H54 (cell line): ENCODE measurements at regions not wholly inside any gene's neighbourhood (a gene's known extent, or its start where the extent isn't known, plus 50 kb on each side); places are given as distances from the start of the nearest gene placed in this dataset.

ENCODE experiments used
- DNase-seq: peaks from one replicate; pipeline ENCODE4 v3.0.0; 2011; ENCODE audit warnings: low spot score, mixed read lengths; ENCODE audit not compliant: insufficient read length
- FAIRE-seq: peaks from 3 replicates; lab custom pipeline; 2011; peaks lifted over from hg19 to GRCh38; lab: Jason Lieb, UNC
- POLR2A ChIP-seq: IDR thresholded peaks from 2 replicates; pipeline ENCODE4 v1.6.1; 2011; ENCODE audit warnings: low read depth, mild to moderate bottlenecking, low read length

DNA sequence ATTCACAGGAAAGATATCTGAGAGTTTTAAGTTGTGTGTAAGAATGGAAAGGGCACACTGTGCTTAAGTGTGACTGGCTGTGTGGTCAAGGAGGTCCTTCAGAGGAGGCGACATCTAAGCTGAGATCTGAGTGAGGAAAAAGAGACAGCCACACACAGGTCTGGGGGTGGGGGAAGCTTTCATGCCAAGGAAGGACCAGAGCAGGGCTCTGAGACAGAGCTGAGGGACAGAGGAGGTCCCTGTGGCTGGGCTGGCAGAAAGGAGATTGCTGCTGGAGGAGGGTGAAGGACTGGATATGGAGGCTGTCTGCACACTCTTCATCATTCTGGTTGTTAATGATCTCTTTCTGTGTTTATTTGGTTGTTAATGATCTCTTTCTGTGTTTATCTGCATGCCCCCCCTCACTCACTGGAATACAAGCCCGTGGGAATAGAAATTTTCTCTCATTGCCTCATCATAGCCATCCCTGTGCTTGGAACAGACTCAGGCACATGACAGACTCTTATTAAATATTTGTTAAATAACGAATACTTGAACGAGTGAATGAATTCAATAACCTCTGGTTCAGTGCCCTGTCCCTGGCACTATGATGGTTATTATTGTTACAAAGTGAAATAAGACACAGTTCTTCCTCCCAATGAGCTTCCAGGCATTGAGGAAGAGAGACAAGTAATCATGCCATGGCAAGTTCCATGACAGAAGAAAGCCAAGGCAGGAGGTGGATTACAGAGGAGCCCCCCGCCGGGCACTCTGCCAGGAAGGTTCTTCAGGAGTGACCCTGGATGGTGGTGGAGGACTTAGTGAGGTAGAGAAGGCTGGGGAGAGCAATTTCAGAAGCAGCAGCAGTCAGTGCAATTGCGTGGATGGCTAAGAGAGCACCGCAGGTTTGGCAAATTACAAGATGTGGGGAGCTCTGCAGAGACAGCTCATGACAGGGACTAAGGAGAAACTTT lies 399.4 kb upstream of the HS6ST1 start:
- DNase-seq (no peak), FAIRE-seq (no peak)
- TF ChIP-seq POLR2A, result no peak

DNA sequence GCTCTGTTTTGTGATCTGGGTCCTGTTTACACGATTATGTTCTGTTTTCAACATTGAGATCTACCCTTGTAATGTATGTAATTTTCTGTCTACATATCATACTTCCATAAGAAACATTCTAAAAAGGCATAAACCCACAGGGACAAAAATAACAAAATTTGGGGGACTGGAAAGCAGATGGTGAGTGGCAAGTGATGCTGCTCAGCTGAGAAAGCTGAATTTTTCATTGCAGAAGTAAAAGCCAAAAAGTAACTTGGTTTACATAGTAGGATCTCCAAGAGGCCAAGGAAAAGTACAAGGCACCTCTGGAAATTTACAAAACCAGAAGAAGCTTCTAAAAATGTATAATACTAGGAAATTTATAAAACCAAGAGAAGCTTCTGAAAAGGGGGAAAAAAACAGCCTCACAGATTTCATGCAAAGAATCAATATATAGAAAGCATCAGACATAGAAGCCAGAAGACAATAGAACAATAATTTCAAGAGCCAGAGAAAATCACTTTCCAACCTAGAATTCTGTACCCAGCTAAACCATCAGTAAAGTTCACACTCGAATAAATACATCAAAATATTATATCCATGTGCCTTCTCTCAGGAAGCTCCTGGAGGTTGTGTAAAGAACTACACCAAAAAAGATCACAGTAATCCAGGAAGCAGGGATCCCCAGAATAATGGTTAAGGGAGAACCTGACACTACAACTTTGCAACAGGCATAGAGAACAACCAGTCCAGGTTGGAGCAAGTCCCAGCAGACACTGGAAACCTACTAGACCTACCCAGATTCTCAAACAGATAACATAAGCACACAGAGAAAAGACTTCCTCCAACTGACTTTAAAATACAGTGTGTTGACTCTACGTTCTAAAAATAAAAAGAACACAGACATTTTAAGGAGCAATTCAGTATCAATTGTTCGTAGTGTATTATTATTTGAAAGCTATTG lies 401.7 kb upstream of the HS6ST1 start:
- no peak for FAIRE-seq

DNA sequence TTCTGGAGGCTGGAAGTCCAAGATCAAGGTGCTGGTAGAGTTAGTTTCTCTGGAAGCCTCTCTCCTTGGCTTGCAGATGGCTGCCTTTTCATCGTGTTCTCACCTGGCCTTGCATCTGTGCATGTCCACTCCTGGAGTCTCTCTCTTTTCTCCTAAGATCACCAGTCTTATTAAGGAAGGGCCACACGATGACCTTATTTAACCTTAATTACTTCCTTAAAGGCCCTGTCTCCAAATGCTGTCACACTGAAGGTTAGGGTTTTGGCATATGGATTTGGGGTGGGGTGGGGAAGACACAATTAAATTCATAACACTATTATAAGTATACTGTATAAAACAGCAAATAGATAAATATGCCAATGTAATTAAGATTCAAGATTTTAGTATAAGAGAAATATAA lies 402.4 kb upstream of the HS6ST1 start:
- FAIRE-seq, result no peak
- TF ChIP-seq POLR2A, result no peak
- no peak for DNase-seq

More for the DNA sequence above, 401.7 kb upstream of the HS6ST1 start:
- TF ChIP-seq POLR2A, result no peak
- no peak for DNase-seq

- TF ChIP-seq POLR2A, result no peak
- FAIRE-seq (no peak), DNase-seq (no peak)
Measured at GRCh38 chr2:128722489-128722888, 403.8 kb upstream of the HS6ST1 start.

- TF ChIP-seq POLR2A, result no peak
- DNase-seq (no peak), FAIRE-seq (no peak)
Measured at GRCh38 chr2:128724547-128724946, 405.9 kb upstream of the HS6ST1 start.

- FAIRE-seq (no peak), DNase-seq (no peak)
- TF ChIP-seq POLR2A, result no peak
Measured at GRCh38 chr2:128724972-128725371, 406.3 kb upstream of the HS6ST1 start.

GRCh38 chr2:128726236-128726635 lies 407.6 kb upstream of the HS6ST1 start:
- TF ChIP-seq POLR2A, result no peak
- FAIRE-seq, result no peak
- DNase-seq, result no peak

- TF ChIP-seq POLR2A, result no peak
- no peak for FAIRE-seq
- DNase-seq, result no peak
Measured at GRCh38 chr2:128726911-128727310, 408.2 kb upstream of the HS6ST1 start.

DNA sequence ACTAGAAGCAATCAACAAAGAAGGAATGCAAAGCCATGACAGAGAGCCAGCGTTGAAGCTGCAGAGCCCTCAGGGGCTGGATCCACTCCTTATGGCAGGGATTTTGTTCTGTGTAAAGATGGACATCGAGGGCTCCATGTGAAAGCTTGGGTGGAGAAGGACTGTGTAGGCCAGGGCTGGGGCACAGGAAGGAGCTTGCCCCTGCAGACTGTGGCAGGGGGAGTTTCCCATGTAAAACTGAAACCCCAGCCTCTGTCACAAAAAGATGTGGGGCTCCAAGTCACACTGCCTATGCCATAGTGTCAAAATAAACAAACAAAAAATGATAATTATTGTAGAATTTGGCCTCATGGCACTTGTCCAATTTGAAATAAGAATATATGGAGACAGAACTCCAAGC lies 408.7 kb upstream of the HS6ST1 start:
- DNase-seq (no peak), FAIRE-seq (no peak)
- TF ChIP-seq POLR2A, result no peak

DNA sequence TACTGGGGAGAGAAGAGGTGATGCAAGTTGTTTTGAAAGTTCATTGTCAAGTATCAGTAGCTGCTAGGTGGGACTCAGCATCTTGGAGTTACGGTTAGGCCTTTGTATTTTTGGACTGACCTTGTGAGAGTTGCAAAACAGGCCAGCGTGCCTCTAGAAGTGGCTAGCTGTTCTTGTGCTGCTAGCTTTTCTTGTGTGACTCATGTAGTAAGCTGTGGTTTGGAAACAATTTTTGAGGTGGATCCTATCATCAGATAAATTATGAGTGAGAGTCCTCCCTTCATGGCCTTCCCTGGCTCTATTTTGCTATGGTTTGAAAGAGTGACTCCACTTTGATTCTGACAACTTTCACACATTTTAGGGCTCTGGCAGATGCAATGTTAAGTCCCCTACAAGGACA lies 409.2 kb upstream of the HS6ST1 start:
- DNase-seq (no peak), FAIRE-seq (no peak)
- no peak for TF ChIP-seq POLR2A

- TF ChIP-seq POLR2A, result no peak
- DNase-seq, result no peak
- FAIRE-seq, result no peak
Measured at GRCh38 chr2:128729051-128729450, 410.4 kb upstream of the HS6ST1 start.

GRCh38 chr2:128731994-128732650 lies 413.5 kb upstream of the HS6ST1 start:
- no peak for TF ChIP-seq POLR2A
- no peak for DNase-seq
- FAIRE-seq, result no peak

- FAIRE-seq (no peak), DNase-seq (no peak)
- TF ChIP-seq POLR2A, result no peak
Measured at GRCh38 chr2:128732976-128733431, 414.3 kb upstream of the HS6ST1 start.

GRCh38 chr2:128733450-128733849 lies 414.8 kb upstream of the HS6ST1 start:
- no peak for TF ChIP-seq POLR2A
- FAIRE-seq (no peak), DNase-seq (no peak)
